ENCODE measurements at regions not wholly inside any gene's neighbourhood (a gene's known extent, or its start where the extent isn't known, plus 50 kb on each side); places are given as distances from the start of the nearest gene placed in this dataset.

DNA sequence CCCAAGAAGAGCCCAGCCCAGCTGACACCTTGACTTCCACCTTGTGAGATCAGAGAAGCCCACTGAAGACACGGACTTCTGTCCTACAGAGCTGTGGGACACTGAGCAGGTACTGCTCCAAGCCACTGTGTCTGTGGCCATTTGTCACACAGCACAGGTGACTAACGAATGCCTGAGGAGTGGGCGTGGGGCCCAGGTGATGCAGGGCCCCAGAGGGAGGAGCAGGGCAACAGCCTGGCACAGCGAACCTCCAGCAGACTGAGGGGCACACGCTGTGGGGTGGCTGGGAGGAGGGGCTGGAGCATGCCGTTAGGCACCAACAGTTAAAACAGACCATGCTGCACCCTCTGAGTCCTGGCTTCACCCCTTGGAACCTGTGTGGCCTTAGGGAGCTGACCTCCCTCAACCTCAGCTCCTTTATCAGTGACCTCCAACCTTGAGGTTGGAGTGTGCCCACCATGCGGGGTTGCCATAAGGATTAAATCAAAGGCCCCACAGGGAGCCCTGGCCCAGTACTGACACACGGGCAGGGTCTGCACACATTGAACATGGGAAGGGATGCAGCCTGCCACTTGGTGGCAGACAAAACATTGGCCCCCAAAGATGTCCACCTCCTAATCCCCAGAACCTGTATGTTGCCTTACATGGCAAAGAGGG is 119.9 kb upstream of the CST7 start:
- H3K9me3 Mint-ChIP-seq (ENCODE audit: low read depth), result no peaks in the 10 kb centered on the region
- intact Hi-C loops (cut with DNase I, micrococcal nuclease), result no loop called here
- no peaks in the 10 kb centered on the region for H3K4me1 Mint-ChIP-seq
- ATAC-seq (no peak), DNase-seq (no peak)
- no peak overlapping the region for H3K27ac Mint-ChIP-seq
- POLR2A ChIA-PET, result no interaction called here
- H3K36me3 Mint-ChIP-seq (ENCODE audit: low read depth), result no peaks in the 10 kb centered on the region
- CTCF ChIA-PET, result no interaction called here
- H3K27me3 Mint-ChIP-seq, result no peaks in the 10 kb centered on the region
- no peak overlapping the region for H3K4me3 Mint-ChIP-seq

DNA sequence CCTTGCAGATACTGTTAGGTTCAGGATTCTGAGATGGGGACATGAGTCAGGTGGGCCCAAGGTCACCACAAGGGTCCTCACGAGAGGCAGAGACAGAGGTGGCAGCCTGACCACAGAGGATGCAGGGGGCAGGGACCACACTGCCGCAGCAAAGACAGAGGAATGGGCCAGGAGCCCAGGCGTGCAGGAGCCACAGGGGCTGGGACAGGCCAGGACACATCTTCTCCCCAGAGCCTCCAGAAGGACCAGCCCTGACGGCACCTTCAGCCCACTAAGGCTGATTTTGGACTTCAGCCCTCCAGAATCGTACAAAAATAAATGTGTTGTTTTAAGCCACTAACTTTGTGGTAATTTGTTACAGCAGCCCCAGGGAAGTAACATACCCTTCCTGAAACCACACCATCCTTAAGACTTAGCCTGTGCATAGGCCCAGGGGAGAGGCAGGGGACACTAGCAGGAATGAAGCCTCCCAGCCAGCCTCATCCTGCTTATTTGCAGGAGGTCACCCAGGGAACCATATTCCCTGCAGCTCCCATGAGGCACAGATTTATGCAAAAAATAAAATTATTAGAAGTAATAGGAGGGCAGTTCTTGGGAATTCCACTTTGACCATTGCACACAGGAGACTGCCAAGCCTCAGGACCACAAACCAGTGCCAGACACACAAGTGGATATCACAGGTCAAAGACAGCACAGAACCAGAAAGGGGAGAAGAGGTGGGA is 119.3 kb upstream of the CST7 start:
- DNase-seq, result no peak
- no peaks in the 10 kb centered on the region for H3K27me3 Mint-ChIP-seq
- no peak for ATAC-seq
- ChIA-PET POLR2A (no interaction called here), CTCF (no interaction called here)
- intact Hi-C loops (cut with DNase I, micrococcal nuclease), result no loop called here
- H3K36me3 Mint-ChIP-seq (ENCODE audit: low read depth), result no peaks in the 10 kb centered on the region
- no peak overlapping the region for H3K27ac Mint-ChIP-seq
- H3K4me3 Mint-ChIP-seq, result no peak overlapping the region
- H3K4me1 Mint-ChIP-seq, result no peaks in the 10 kb centered on the region
- H3K9me3 Mint-ChIP-seq (ENCODE audit: low read depth), result no peaks in the 10 kb centered on the region

DNA sequence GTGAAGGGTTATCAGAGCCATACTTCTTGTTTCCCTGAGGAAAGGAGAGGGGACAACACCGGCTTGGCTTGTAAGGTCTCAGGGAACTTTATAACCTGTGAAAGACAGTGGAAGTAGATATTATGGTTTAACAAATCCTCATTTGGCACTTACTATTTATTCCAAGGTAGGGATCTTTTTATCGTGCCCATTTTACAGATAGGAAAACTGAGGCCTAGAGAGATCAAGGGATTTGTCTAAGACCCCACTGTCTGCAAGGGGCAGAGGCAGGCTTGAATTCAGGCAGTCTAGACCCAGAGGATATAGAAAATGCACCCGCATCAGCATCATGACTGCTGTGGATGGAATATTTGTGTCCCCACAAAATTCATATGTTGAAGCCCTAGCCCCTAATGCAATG is 118.4 kb upstream of the CST7 start:
- intact Hi-C loops (cut with DNase I, micrococcal nuclease), result no loop called here
- no peak overlapping the region for H3K4me3 Mint-ChIP-seq
- no peak overlapping the region for H3K27ac Mint-ChIP-seq
- no peaks in the 10 kb centered on the region for H3K4me1 Mint-ChIP-seq
- ChIA-PET POLR2A (no interaction called here), CTCF (interaction anchor here (0.7 kb wide), 1 partner anchor 84 kb away, joined by 3 read pairs; no protein-coding TSS in a partner anchor)
- no peaks in the 10 kb centered on the region for H3K27me3 Mint-ChIP-seq
- ATAC-seq (no peak), DNase-seq (no peak)
- no peaks in the 10 kb centered on the region for H3K9me3 Mint-ChIP-seq (ENCODE audit: low read depth)
- H3K36me3 Mint-ChIP-seq (ENCODE audit: low read depth), result no peaks in the 10 kb centered on the region

DNA sequence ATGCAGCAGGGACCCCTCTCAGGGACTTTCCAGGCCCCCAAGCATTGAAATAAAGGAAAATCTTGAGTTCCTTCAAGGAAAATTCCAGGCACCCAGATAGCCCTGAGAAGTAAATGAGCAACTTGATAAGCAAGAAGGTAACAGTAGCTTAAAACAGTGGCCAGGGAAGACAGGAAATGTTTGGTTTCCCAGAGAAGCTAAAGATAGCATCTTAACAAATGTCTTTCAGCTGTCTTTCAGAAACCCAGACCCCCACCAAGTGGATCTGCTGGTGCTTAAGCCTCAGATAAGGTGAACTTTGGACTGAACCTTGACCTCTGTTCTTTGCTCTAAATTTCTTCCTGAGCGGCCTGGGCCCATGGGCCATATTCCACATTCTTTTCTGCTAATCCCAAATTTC is 117.8 kb upstream of the CST7 start:
- no peaks in the 10 kb centered on the region for H3K4me1 Mint-ChIP-seq
- H3K4me3 Mint-ChIP-seq, result no peak overlapping the region
- ATAC-seq (no peak), DNase-seq (no peak)
- H3K27ac Mint-ChIP-seq, result no peak overlapping the region
- no peaks in the 10 kb centered on the region for H3K27me3 Mint-ChIP-seq
- ChIA-PET CTCF (interaction anchor here (0.7 kb wide), 1 partner anchor 83 kb away, joined by 3 read pairs; no protein-coding TSS in a partner anchor), POLR2A (no interaction called here)
- H3K9me3 Mint-ChIP-seq (ENCODE audit: low read depth), result no peaks in the 10 kb centered on the region
- intact Hi-C loops (cut with DNase I, micrococcal nuclease), result no loop called here
- H3K36me3 Mint-ChIP-seq (ENCODE audit: low read depth), result no peaks in the 10 kb centered on the region

DNA sequence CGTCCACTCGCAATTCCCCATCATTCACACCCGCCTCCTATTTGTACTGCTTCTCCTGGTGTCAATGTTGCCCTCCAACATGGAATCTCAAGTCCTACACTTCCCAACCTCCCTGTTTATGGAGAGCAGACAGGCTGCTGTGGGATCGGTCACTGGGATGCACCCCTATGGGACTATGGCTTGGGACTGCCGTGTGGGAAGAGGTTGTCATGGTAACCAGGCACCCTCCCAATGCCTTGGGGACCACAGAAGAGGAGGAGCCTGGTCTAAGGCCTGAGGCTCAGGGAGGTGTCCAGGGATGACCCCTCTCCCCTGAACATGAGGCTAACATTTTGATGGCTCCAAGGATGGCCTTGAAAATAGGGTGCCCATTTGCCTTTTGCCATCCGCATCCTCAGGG is 116.6 kb upstream of the CST7 start:
- H3K27me3 Mint-ChIP-seq, result no peaks in the 10 kb centered on the region
- DNase-seq (no peak), ATAC-seq (no peak)
- no peaks in the 10 kb centered on the region for H3K36me3 Mint-ChIP-seq (ENCODE audit: low read depth)
- no peaks in the 10 kb centered on the region for H3K4me1 Mint-ChIP-seq
- H3K4me3 Mint-ChIP-seq, result no peak overlapping the region
- CTCF ChIA-PET, result no interaction called here
- H3K9me3 Mint-ChIP-seq (ENCODE audit: low read depth), result no peaks in the 10 kb centered on the region
- intact Hi-C loops (cut with DNase I, micrococcal nuclease), result no loop called here
- POLR2A ChIA-PET, result no interaction called here
- H3K27ac Mint-ChIP-seq, result no peak overlapping the region

DNA sequence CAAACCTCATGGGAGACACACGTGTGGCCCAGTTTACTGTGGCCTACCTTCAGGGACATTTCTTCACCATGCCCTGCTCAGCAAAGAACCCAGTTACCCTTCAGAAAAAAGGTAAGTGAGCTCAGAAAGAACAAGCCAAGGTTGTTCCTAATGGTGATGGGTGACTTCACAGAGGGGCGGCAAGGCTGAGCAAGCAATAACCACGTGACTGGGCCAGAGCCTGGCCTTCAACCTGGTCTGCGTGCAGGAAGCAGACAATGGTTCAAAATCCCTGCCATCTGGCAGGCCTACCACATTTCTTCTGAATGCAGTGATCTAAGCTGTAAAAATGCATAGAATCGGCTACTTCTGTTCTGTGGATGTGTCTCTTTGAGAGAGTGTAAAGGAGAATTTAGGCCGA is 115.5 kb upstream of the CST7 start:
- CTCF ChIA-PET, result no interaction called here
- ATAC-seq (no peak), DNase-seq (no peak)
- H3K36me3 Mint-ChIP-seq (ENCODE audit: low read depth), result no peaks in the 10 kb centered on the region
- no peaks in the 10 kb centered on the region for H3K9me3 Mint-ChIP-seq (ENCODE audit: low read depth)
- no peaks in the 10 kb centered on the region for H3K27me3 Mint-ChIP-seq
- intact Hi-C loops (cut with DNase I, micrococcal nuclease), result no loop called here
- H3K4me1 Mint-ChIP-seq, result no peaks in the 10 kb centered on the region
- POLR2A ChIA-PET, result no interaction called here
- H3K27ac Mint-ChIP-seq, result no peak overlapping the region
- H3K4me3 Mint-ChIP-seq, result no peak overlapping the region

DNA sequence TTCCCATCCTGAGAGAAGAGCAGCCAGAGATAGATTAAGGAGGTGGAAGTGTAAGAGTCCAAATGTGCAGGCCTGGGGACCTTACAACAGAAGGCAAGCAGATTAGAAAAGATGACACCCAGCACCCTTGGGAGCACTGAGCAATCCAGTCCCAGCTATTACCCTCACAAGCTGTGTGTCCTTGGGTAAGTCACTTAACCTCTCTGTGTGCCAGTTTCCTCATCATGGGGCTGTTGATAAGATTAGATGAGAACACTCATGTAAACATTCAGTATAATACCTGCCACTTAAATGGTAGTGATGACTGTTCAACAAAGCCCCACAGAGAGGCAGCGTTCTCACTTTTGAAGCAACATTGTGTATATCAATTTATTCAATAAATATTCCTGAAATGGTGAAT is 114.8 kb upstream of the CST7 start:
- H3K4me3 Mint-ChIP-seq, result no peak overlapping the region
- intact Hi-C loops (cut with DNase I, micrococcal nuclease), result no loop called here
- POLR2A ChIA-PET, result no interaction called here
- DNase-seq (no peak), ATAC-seq (no peak)
- H3K27ac Mint-ChIP-seq, result no peak overlapping the region
- peaks cover under 1% of the 10 kb centered on the region for H3K27me3 Mint-ChIP-seq
- H3K9me3 Mint-ChIP-seq (ENCODE audit: low read depth), result no peaks in the 10 kb centered on the region
- CTCF ChIA-PET, result interaction anchor here (0.8 kb wide), 1 partner anchor 20 kb away, joined by 3 read pairs; no protein-coding TSS in a partner anchor
- no peaks in the 10 kb centered on the region for H3K4me1 Mint-ChIP-seq
- H3K36me3 Mint-ChIP-seq (ENCODE audit: low read depth), result no peaks in the 10 kb centered on the region

DNA sequence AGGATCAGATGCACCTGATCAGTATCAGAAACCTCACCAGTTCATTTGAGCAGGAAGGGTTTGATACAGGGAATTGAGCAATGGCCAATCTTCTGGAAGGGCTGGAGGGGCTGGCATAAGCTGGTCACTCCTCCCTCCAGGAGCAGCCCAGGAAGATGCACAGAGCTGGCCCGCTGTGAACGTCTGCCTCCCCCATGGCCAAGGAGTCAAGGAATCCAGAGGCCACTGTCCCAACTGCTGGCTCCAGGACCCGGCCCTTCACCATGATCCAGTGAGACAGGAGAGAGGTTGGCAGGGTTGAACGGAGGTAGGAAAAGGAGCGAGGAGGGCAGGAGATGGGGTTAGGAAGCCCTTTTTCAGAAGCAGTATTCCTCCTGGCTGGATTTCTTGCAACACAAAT is 113.9 kb upstream of the CST7 start:
- no peak overlapping the region for H3K4me3 Mint-ChIP-seq
- DNase-seq (no peak), ATAC-seq (no peak)
- peaks cover 2% of the 10 kb centered on the region for H3K27me3 Mint-ChIP-seq
- no peaks in the 10 kb centered on the region for H3K36me3 Mint-ChIP-seq (ENCODE audit: low read depth)
- CTCF ChIA-PET, result interaction anchor here (0.6 kb wide), 1 partner anchor 9 kb away, joined by 3 read pairs; no protein-coding TSS in a partner anchor
- no peak overlapping the region for H3K27ac Mint-ChIP-seq
- no peaks in the 10 kb centered on the region for H3K4me1 Mint-ChIP-seq
- H3K9me3 Mint-ChIP-seq (ENCODE audit: low read depth), result no peaks in the 10 kb centered on the region
- POLR2A ChIA-PET, result no interaction called here
- intact Hi-C loops (cut with DNase I, micrococcal nuclease), result no loop called here

DNA sequence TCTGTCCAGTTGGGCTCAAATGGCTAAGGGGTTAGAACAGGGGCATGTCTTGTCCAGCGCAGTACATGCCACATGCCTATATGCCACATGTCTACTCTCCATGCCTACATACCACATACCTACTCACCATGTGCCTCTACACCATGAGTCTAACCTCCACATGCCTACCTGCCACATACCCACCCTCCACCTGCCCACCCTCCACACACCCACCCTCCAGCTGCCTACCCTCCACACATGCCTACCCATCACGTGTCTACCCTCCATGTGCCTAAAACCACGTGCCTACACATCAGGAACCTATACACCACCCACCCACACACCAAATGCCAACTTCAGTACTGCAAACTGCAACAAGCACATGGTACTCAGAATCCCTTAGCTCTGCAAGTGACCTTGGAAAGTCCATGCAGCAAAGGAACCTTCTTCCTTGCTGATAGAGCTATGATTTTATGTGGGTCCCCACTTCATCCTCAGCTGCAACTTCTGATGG is 113.0 kb upstream of the CST7 start:
- intact Hi-C loops (cut with DNase I, micrococcal nuclease), result no loop called here
- Mint-ChIP-seq H3K4me1 (no peaks in the 10 kb centered on the region), H3K36me3 (ENCODE audit: low read depth) (no peaks in the 10 kb centered on the region), H3K9me3 (ENCODE audit: low read depth) (no peaks in the 10 kb centered on the region), H3K27me3 (peaks cover 4% of the 10 kb centered on the region), H3K4me3 (no peak overlapping the region), H3K27ac (no peak overlapping the region)
- no peak for DNase-seq
- CTCF ChIA-PET, result no interaction called here
- POLR2A ChIA-PET, result no interaction called here
- ATAC-seq, result no peak

DNA sequence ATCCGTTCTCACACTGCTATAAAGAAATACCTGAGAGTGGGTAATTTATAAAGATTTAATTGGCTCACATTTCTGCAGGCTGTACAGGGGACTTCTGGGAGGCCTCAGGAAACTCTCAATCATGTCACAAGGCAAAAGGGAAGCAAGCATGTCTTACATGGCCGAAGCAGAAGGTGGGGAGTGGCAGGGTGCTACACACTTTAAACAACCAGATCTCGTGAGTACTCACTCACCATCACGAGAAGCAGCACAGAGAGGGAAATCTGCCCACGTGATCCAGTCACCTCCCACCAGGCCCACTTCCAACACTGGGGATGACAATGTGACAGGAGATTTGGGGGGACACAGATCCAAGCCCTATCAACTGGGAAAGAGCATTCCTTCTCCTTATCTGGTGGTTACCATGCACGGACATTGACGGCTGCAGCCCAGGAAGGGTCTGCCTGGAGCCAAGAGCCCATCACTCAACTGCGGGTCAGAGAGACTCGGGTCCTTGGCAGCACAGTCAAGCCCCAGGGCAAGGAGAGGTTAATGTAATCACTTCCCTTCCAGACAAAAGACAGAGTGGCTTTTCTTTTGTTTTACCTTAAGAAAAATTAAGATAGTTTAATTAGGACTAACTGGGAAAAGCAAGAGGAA is 112.3 kb upstream of the CST7 start:
- DNase-seq (no peak), ATAC-seq (no peak)
- no peaks in the 10 kb centered on the region for H3K4me1 Mint-ChIP-seq
- intact Hi-C loops (cut with DNase I, micrococcal nuclease), result no loop called here
- peaks cover 4% of the 10 kb centered on the region for H3K27me3 Mint-ChIP-seq
- POLR2A ChIA-PET, result no interaction called here
- CTCF ChIA-PET, result no interaction called here
- H3K4me3 Mint-ChIP-seq, result no peak overlapping the region
- H3K9me3 Mint-ChIP-seq (ENCODE audit: low read depth), result no peaks in the 10 kb centered on the region
- H3K36me3 Mint-ChIP-seq (ENCODE audit: low read depth), result no peaks in the 10 kb centered on the region
- H3K27ac Mint-ChIP-seq, result no peak overlapping the region

DNA sequence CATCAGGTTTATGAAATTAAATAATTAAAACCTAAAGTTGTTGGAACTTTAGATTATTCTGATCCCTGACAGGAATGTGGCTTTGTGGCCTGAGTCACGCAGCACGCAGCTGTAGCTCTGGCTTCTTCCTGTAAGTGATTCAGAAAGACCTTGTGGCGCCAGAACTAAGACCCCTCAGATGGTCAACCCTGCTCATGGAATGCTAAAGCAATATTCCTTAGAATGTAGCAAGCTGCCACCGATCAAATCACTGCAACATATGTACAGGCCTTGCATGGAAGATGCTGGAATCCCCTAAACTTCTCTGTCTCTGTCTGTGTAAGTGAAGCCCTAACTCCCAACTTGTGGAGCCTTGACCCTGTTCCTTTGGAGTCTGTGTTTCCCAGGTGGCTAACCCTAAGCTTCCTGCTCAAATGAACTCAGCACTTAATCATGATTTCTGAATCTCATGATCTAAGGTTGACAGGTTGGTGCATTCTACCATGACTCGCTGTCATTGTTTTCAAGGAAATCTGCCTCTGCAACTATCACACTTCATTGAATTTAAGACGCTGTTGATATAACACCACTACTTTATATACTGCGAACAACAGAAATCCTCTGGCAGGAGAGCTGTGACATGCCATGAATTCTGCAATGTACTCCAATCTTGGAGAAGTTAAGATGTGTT is 111.2 kb upstream of the CST7 start:
- H3K27me3 Mint-ChIP-seq, result peaks cover 8% of the 10 kb centered on the region
- CTCF ChIA-PET, result no interaction called here
- no peak overlapping the region for H3K27ac Mint-ChIP-seq
- DNase-seq, result no peak
- intact Hi-C loops (cut with DNase I, micrococcal nuclease), result no loop called here
- POLR2A ChIA-PET, result no interaction called here
- H3K9me3 Mint-ChIP-seq (ENCODE audit: low read depth), result no peaks in the 10 kb centered on the region
- H3K4me1 Mint-ChIP-seq, result peaks cover 2% of the 10 kb centered on the region
- no peaks in the 10 kb centered on the region for H3K36me3 Mint-ChIP-seq (ENCODE audit: low read depth)
- ATAC-seq, result no peak
- no peak overlapping the region for H3K4me3 Mint-ChIP-seq
